CD4-positive, alpha-beta T cell treated with Interleukin-6 for 4 hours (primary cell): ENCODE measurements at regions not wholly inside any gene's neighbourhood (a gene's known extent, or its start where the extent isn't known, plus 50 kb on each side); places are given as distances from the start of the nearest gene placed in this dataset.
"Not testable (repeated sequence)": the region's sequence is repeated elsewhere in the genome, so short reads cannot be mapped to it uniquely, and the experiment has no call there.

Experiments
- DNase-seq: peaks from one replicate; pipeline ENCODE4 v3.0.0-alpha.2; 2020; ENCODE audit warnings: mixed read lengths

- DNase-seq: not testable (repeated sequence)
Observed at GRCh38 chr5:97234380-97234779, 51.3 kb upstream of the RIOK2 start.

DNA sequence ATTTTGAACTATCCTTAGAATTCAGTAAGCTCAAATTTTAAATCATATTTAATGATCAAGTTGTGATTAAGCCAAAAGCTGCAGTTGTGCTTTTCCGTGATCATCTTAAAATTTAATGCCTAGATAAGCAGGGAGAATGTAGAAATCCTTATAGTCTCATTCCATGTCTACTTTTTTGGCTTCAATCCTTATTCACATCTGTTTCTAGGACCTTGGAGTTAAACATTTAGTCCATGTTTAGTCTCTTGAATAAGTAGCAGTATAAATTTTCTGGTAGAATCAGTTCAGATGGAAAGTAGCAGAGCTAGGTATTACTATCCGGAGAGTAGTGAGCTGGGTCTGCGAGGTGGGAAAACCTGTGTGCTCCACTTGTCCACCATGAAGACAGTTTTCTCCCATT, 59.3 kb upstream of the RIOK2 start:
- DNase-seq: no peak

GRCh38 chr5:97243353-97243752, 60.3 kb upstream of the RIOK2 start:
- no peak for DNase-seq

DNA sequence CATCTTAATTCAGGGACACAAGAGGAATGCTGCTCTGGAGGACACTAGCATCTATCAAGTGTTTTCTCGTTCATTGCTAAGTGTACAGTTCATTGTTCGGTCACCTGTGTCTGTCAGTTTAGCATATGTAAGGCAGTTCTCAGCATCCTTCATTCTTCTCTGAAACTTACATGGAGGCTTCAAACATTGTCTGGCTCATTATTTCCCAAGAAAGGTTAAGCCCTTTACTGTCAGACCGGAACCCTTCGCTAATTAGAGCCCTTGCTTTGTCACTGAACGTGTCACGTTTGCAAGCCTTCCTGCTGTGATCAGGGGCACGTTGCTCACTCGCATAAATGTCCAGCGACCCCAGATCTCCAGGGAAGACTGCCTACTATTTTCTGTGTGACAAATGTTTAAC, 62.3 kb upstream of the RIOK2 start:
- DNase-seq: no peak

DNA sequence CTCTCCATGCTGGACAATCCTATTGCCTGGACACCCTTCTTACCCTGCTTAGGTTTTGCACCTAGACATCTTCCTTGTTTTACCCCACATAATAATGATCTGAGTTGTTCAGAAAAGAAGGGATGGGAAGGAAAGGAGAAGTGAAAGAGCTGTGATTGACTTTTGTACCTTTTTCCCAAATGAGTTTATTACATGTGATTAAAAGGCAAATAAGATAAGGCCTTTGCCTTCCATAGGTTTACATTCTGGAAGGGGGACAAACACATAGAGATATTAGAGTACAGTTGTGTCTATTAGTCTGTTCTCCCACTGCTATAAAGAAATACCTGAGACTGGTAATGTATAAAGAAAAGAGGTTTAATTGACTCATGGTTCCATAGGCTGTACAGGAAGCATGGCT, 67.1 kb upstream of the RIOK2 start:
- DNase-seq: no peak

GRCh38 chr5:97266076-97266475, 83.0 kb upstream of the RIOK2 start:
- DNase-seq: no peak

DNA sequence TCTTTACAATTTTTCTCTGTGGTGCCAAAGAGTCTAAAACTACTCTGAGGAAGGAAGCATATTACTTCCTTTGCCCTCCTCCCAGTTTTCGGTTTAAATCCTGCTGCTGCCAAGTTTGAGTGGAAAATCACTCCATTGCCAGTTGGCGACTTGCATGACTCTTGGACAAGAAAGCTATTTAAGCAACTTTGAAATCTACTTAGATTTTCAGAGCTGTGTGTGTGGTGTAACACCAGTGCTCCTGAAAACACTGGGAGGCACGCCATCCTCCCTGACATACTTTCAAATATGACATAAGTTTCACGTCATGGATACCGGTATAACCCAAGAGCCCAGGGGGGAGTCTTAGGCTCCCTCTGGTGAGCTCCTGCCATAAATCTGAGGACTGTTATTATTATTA, 83.5 kb upstream of the RIOK2 start:
- no peak for DNase-seq

DNA sequence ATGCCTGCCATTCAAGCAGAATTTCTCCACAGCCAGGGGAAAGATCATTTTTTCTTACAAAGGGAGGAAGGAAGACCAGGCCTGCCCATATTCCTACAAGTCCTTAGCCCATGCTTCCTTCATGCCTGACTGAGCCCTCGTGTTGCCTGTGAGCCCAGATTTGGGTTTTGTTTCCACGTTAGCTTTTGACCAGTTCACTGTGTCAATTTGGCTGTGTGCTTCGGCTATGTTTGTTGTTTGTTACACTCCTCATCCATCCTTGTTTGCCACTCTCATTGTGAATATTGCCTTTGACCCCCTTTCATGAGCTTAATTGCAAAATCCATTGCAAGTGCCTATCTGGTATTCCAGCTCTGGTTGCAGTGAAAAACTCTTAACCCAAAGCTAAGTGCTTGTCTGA, 84.7 kb upstream of the RIOK2 start:
- DNase-seq: no peak

GRCh38 chr5:97276474-97277120, 93.5 kb upstream of the RIOK2 start:
- no peak for DNase-seq

- no peak for DNase-seq
Observed at GRCh38 chr5:97281257-97281656, 98.2 kb upstream of the RIOK2 start.

DNA sequence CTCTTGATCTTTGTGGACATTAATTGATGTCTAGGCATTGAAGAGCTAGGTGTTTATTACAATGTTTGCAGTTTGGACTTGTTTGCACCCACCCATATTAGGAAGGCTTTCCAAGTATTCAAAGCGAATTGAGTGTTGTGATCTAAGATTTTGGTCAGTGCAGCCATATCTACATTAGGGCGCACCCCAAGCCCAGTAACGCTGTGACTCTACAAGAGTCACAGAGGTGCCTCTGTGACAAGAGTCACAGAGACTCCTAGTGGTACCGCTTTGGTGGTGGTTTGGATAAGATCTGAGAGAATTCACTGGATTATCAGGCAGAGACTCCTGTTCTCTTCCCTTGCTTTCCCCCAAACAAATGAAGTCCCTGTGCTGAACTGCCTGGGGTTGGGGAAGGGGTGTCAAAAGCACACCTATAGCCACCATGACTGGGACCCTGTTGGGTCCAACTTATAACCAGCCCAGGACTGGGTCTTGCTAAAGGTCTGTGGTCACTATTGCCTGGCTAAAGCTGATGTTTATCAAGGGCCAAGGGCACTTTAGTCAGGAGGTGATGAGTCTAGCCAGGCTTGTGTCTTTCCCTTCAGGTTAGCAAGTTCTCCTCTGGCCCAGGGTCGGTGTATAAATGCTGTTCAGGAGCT, 114.1 kb upstream of the RIOK2 start:
- DNase-seq: no peak

DNA sequence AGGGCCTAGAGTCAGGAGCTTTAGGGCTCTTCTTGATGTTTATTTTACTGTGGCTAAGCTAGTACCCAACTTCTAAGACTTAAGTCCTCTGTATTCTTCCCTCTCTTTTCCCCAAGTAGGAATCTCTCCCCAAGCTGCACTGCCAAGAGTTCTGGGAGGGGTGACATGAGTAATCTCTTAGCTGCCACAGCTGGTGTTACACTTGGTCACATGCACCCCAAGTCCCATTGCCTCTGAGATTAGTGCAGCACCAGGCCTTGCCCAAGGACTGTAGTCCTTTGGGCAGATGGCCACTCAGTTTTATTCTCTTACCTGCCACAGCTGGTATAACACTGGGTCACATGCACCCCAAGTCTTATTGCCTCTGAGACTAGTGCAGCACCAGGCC, 114.7 kb upstream of the RIOK2 start:
- DNase-seq: no peak

DNA sequence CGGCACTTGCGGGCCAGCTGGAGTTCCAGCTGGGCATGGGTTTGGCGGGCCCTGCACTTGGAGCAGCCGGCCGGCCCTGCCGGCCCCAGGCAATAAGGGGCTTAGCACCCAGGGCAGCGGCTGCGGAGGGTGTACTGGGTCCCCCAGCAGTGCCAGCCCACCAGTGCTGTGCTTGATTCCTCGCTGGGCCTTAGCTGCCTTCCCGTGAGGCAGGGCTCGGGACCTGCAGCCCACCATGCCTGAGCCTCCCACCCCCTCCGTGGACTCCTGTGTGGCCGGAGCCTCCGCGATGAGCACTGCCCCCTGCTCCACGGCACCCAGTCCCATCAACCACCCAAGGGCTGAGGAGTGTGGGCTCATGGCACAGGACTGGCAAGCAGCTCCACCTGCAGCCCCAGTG, 118.1 kb upstream of the RIOK2 start:
- DNase-seq: not testable (repeated sequence)

DNA sequence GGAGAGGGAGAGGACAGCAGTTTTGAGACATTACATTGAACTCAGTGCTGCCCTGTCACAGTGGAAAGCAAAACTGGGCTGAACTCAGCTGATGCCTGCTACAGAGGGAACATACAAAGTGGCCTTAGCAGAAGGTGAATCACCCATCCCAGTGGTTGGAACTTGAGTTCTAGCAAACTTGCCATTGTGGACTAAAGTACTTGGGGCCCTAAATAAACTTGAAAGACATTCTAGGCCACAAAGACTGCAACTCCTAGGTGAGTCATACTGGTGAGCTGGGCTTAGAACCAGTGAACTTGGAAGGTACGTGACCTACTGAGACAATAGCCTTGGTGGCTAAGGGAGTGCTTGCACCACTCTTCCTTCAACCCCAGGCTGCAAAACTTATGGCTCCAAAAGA, 155.7 kb upstream of the RIOK2 start:
- DNase-seq: no peak

DNA sequence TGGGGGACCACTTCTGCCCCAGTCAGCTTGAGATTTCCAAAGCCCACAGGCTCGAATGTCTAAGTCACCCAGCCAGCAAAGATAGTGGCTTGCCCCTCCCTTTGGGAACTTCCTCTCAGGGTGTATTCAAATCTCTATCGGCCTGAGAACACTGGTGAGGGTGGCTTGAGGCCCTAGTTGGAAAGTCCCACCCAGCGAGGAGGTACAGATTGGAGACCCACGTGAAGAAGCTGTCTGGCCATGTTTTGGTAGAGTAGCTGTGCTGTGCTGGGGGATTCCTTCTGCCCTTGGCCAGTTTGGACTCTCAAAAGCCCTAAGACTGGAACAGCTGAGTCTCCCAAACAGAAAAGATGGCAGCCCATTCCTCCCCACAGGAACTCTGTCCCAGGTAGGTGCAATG, 172.7 kb upstream of the RIOK2 start:
- DNase-seq: no peak

GRCh38 chr5:97363577-97363976, 180.5 kb upstream of the RIOK2 start:
- DNase-seq: no peak

DNA sequence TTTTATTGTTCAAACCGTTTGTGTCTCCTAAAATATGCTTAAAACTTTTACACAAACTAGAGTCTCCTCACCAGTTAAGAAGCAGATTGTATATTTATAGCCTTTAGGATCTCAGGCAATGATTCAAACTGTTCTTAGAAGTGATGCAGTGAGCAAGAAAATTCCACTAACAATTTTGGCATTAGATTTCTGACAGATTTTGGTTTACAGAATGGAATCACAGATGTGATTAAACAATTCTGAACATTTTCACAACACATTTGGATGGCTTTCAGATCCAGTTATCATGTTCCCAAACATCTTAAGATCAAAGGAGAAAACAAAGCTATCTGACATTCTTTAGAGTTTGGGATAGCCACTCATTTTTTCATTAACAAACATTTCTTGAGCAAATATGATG, 181.7 kb upstream of the RIOK2 start:
- no peak for DNase-seq

- DNase-seq: no peak
Observed at GRCh38 chr5:97365163-97365845, 182.3 kb upstream of the RIOK2 start.

- no peak for DNase-seq
Observed at GRCh38 chr5:97365918-97366317, 182.9 kb upstream of the RIOK2 start.

DNA sequence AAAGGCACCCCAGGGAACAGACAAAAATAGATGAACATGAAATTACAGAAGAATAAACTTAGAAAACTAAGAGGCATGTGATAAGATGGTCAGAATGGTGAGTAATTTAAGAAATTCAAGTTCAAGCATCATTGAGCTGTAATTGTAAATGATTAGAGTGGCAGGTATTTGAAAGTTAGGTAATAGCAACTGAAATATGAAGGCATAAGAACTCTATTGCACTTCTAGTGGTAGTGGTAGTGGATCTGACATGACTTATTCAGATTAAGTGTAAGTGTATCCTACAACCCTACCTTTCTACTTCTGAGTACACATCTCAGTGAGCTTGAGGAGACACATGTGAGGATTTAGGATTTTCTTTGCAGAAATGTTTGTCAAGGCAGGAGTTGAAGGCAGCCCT, 192.9 kb upstream of the RIOK2 start:
- no peak for DNase-seq

GRCh38 chr5:97377582-97377981, 194.5 kb upstream of the RIOK2 start:
- DNase-seq: no peak

- DNase-seq: no peak
Observed at GRCh38 chr5:97383996-97384395, 200.9 kb upstream of the RIOK2 start.

- no peak for DNase-seq
Observed at GRCh38 chr5:97388794-97389193, 205.7 kb upstream of the RIOK2 start.

DNA sequence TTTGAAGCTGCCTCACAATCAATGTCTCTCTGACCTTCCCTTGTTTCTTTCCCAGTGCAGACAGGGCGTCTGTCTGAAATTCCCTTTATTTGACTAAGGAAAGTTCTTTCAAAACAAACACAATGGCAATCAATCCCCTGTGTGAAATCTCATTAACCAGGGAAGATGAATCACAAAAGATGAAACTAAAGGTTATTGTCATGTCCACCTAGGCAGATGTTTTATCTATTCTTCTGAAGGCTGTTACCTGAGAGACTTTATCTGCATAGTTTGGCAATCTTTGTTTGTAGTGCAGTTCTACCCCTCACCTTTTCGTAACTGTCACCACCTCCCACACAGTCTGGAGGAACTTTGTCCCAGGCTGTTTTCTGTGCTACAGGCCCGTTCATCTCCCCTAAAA, 217.5 kb upstream of the RIOK2 start:
- no peak for DNase-seq

GRCh38 chr5:97405941-97406340, 222.9 kb upstream of the RIOK2 start:
- no peak for DNase-seq
